ENCODE measurements at regions not wholly inside any gene's neighbourhood (a gene's known extent, or its start where the extent isn't known, plus 50 kb on each side); places are given as distances from the start of the nearest gene placed in this dataset.

GRCh38 chr6:8325743-8326142, 109.6 kb downstream of the SLC35B3 start:
- Histone ChIP-seq H4K20me1 (ENCODE audit: control insufficient read depth, insufficient read depth) (no peaks in the 10 kb centered on the region), H3K9me3 (replicated peaks; ENCODE audit: control insufficient read depth, insufficient read depth, low read length) (no peaks in the 10 kb centered on the region), H3K4me1 (ENCODE audit: control insufficient read depth, insufficient read depth, low read length) (no peaks in the 10 kb centered on the region), H3K27ac (ENCODE audit: control insufficient read depth, insufficient read depth) (no peak overlapping the region), H2AFZ (ENCODE audit: control insufficient read depth, low read depth, low read length) (no peak overlapping the region), H3K4me2 (ENCODE audit: control insufficient read depth, insufficient read depth) (no peak overlapping the region), H3K36me3 (ENCODE audit: control insufficient read depth in 2 of 2, insufficient read depth in 2 of 2, low read length in 1 of 2) (no peaks in the 10 kb centered on the region), H3K27me3 (replicated peaks in 1 of 2; ENCODE audit: control insufficient read depth in 2 of 2, insufficient read depth in 2 of 2, low read length in 1 of 2) (no peaks in the 10 kb centered on the region), H3K4me3 (no peak overlapping the region), H3K79me2 (ENCODE audit: control insufficient read depth, insufficient read depth, low read length) (no peaks in the 10 kb centered on the region), H3K9ac (ENCODE audit: control insufficient read depth, insufficient read depth, low read length) (no peak overlapping the region)
- no TSS peak for BruUV-seq (replicated peaks)
- no peak for DNase-seq (ENCODE audit: low read depth, low spot score)
- ChIA-PET SMC1A (ENCODE audit: uncharacterized antibody, unreplicated experiment) (no interaction called here), RAD21 (ENCODE audit: unreplicated experiment) (no interaction called here), POLR2A (no interaction called here), CTCF (no interaction called here)
- WGBS (ENCODE audit: insufficient coverage, insufficient replicate concordance, low lambda C conversion rate, missing lambda C conversion rate) = 25% methylated on average over 7 of the region's 7 CpGs
- ATAC-seq = no peak
- intact Hi-C loops (cut with micrococcal nuclease; ENCODE audit: unreplicated experiment) = no loop called here
- no peak for TF ChIP-seq ESRRA (IDR thresholded peaks at IDR 0.05; ENCODE audit: low read length)
- in situ Hi-C loops (cut with MboI) = no loop called here
- FAIRE-seq = no peak

- ChIA-PET POLR2A (no interaction called here), CTCF (no interaction called here), RAD21 (ENCODE audit: unreplicated experiment) (no interaction called here), SMC1A (ENCODE audit: uncharacterized antibody, unreplicated experiment) (interaction anchor here (0.6 kb wide), 1 partner anchor 63 kb away, joined by 3 read pairs; no protein-coding TSS in a partner anchor)
- H3K9ac ChIP-seq (ENCODE audit: control insufficient read depth, insufficient read depth, low read length) = no peak overlapping the region
- H3K4me1 ChIP-seq (ENCODE audit: control insufficient read depth, insufficient read depth, low read length) = no peaks in the 10 kb centered on the region
- H3K9me3 ChIP-seq (replicated peaks; ENCODE audit: control insufficient read depth, insufficient read depth, low read length) = no peaks in the 10 kb centered on the region
- FAIRE-seq = no peak
- 12% methylated on average over 6 of the region's 6 CpGs for WGBS (ENCODE audit: insufficient coverage, insufficient replicate concordance, low lambda C conversion rate, missing lambda C conversion rate)
- H3K27me3 ChIP-seq (replicated peaks in 1 of 2; ENCODE audit: control insufficient read depth in 2 of 2, insufficient read depth in 2 of 2, low read length in 1 of 2) = no peaks in the 10 kb centered on the region
- no peak overlapping the region for H3K27ac ChIP-seq (ENCODE audit: control insufficient read depth, insufficient read depth)
- in situ Hi-C loops (cut with MboI) (no loop called here), intact Hi-C loops (cut with micrococcal nuclease; ENCODE audit: unreplicated experiment) (no loop called here)
- no peak overlapping the region for H3K4me3 ChIP-seq
- no peak for ATAC-seq
- no TSS peak for BruUV-seq (replicated peaks)
- H2AFZ ChIP-seq (ENCODE audit: control insufficient read depth, low read depth, low read length) = no peak overlapping the region
- DNase-seq (ENCODE audit: low read depth, low spot score) = no peak
- H3K4me2 ChIP-seq (ENCODE audit: control insufficient read depth, insufficient read depth) = no peak overlapping the region
- no peaks in the 10 kb centered on the region for H3K79me2 ChIP-seq (ENCODE audit: control insufficient read depth, insufficient read depth, low read length)
- no peaks in the 10 kb centered on the region for H4K20me1 ChIP-seq (ENCODE audit: control insufficient read depth, insufficient read depth)
- H3K36me3 ChIP-seq (ENCODE audit: control insufficient read depth in 2 of 2, insufficient read depth in 2 of 2, low read length in 1 of 2) = no peaks in the 10 kb centered on the region
- TF ChIP-seq HDAC6 (IDR thresholded peaks at IDR 0.05; ENCODE audit: unreplicated experiment) (no peak), IRF4 (IDR thresholded peaks at IDR 0.05; ENCODE audit: low read depth, low read length) (no peak), KLF5 (IDR thresholded peaks at IDR 0.05; ENCODE audit: partially characterized antibody) (no peak), TAF1 (IDR thresholded peaks at IDR 0.05; ENCODE audit: borderline replicate concordance, low read depth, low read length) (no peak), SKIL (IDR thresholded peaks at IDR 0.05; ENCODE audit: low read depth, poor library complexity, severe bottlenecking) (no peak), NR2C2 (IDR thresholded peaks at IDR 0.05; ENCODE audit: borderline replicate concordance, control insufficient read depth, insufficient read length, low read depth) (no peak), ZBTB33 (IDR thresholded peaks at IDR 0.05) (no peak), NBN (IDR thresholded peaks at IDR 0.05) (no peak), EGR1 (IDR thresholded peaks at IDR 0.05; ENCODE audit: borderline replicate concordance in 1 of 2, low read depth in 2 of 2, low read length in 2 of 2) (no peak), SMAD1 (IDR thresholded peaks at IDR 0.05; ENCODE audit: low read depth, partially characterized antibody) (no peak), NFIC (IDR thresholded peaks at IDR 0.05; ENCODE audit: low read depth, low read length) (no peak), MAX (IDR thresholded peaks at IDR 0.05; ENCODE audit: low read depth, low read length) (no peak), ZZZ3 (IDR thresholded peaks at IDR 0.05; ENCODE audit: control insufficient read depth, insufficient read length, low read depth) (no peak), TCF3 (IDR thresholded peaks at IDR 0.05; ENCODE audit: borderline replicate concordance, insufficient read depth, low read depth, low read length) (no peak), SP1 (IDR thresholded peaks at IDR 0.05; ENCODE audit: low read depth, low read length) (no peak)
These were observed 112.7 kb downstream of the SLC35B3 start for GRCh38 chr6:8322659-8323058.
